ENCODE measurements at regions not wholly inside any gene's neighbourhood (a gene's known extent, or its start where the extent isn't known, plus 50 kb on each side); places are given as distances from the start of the nearest gene placed in this dataset.

- Histone ChIP-seq H3K14ac (ENCODE audit: low read length) (no peak overlapping the region), H3K27ac (replicated peaks; ENCODE audit: low read length) (no peak overlapping the region)
These were observed 78.3 kb downstream of the PERP start for GRCh38 chr6:138028893-138029292.

GRCh38 chr6:138030872-138031271, 76.3 kb downstream of the PERP start:
- H2AK5ac ChIP-seq (ENCODE audit: low read depth, low read length), result no peak overlapping the region
- no peak overlapping the region for H2BK5ac ChIP-seq (ENCODE audit: low read length)
- no peak overlapping the region for H2AFZ ChIP-seq (ENCODE audit: low read length)
- no peak overlapping the region for H3K27ac ChIP-seq (replicated peaks; ENCODE audit: low read length)
- H3K79me1 ChIP-seq (ENCODE audit: low read depth, low read length), result no peaks in the 10 kb centered on the region
- H4K91ac ChIP-seq (ENCODE audit: low read depth, low read length, poor library complexity), result no peak overlapping the region
- DNase-seq (ENCODE audit: low spot score), result no peak
- no peak overlapping the region for H3K9ac ChIP-seq (ENCODE audit: low read depth, low read length, poor library complexity)
- no peaks in the 10 kb centered on the region for H3K36me3 ChIP-seq (replicated peaks in 1 of 2; ENCODE audit: control insufficient read depth in 2 of 2, insufficient read depth in 2 of 2, low read length in 2 of 2)
- H3K4me3 ChIP-seq (ENCODE audit: low read length in 2 of 2), result no peak overlapping the region
- no peak overlapping the region for H3K14ac ChIP-seq (ENCODE audit: low read length)
- H3K4me2 ChIP-seq (ENCODE audit: insufficient read depth, low read length, poor library complexity, severe bottlenecking), result no peak overlapping the region
- no peak overlapping the region for H3K18ac ChIP-seq (ENCODE audit: low read length)
- no peak overlapping the region for H2BK15ac ChIP-seq (ENCODE audit: low read length)
- no peak overlapping the region for H2BK120ac ChIP-seq (ENCODE audit: low read depth, low read length)
- no peak overlapping the region for H2BK12ac ChIP-seq (ENCODE audit: low read length)
- H3K27me3 ChIP-seq (ENCODE audit: control insufficient read depth in 3 of 3, insufficient read depth in 3 of 3, low read depth in 1 of 3, low read length in 3 of 3), result no peaks in the 10 kb centered on the region
- H4K8ac ChIP-seq (ENCODE audit: low read depth, low read length), result no peak overlapping the region
- H3K4ac ChIP-seq (ENCODE audit: low read length), result no peak overlapping the region
- WGBS, 2 donors (ENCODE audit: extremely low coverage in 2 of 2, insufficient read length in 2 of 2, insufficient replicate concordance in 1 of 2), result no CpG with 5 or more reads among the region's 1 CpG
- H3K23ac ChIP-seq (ENCODE audit: low read depth, low read length, poor library complexity), result no peak overlapping the region
- no peaks in the 10 kb centered on the region for H3K9me3 ChIP-seq (replicated peaks in 1 of 2; ENCODE audit: control insufficient read depth in 2 of 2, insufficient read depth in 1 of 2, low read depth in 1 of 2, low read length in 2 of 2)
- H3K4me1 ChIP-seq (ENCODE audit: control insufficient read depth in 2 of 2, insufficient read depth in 1 of 2, low read depth in 1 of 2, low read length in 2 of 2), result no peaks in the 10 kb centered on the region

More at GRCh38 chr6:138028893-138029292, 78.3 kb downstream of the PERP start:
- no peak overlapping the region for H2AK5ac ChIP-seq (ENCODE audit: low read depth, low read length)
- H3K9me3 ChIP-seq (replicated peaks in 1 of 2; ENCODE audit: control insufficient read depth in 2 of 2, insufficient read depth in 1 of 2, low read depth in 1 of 2, low read length in 2 of 2), result no peaks in the 10 kb centered on the region
- H2BK12ac ChIP-seq (ENCODE audit: low read length), result no peak overlapping the region
- no peaks in the 10 kb centered on the region for H3K36me3 ChIP-seq (replicated peaks in 1 of 2; ENCODE audit: control insufficient read depth in 2 of 2, insufficient read depth in 2 of 2, low read length in 2 of 2)
- H3K4me2 ChIP-seq (ENCODE audit: insufficient read depth, low read length, poor library complexity, severe bottlenecking), result no peak overlapping the region
- no peak overlapping the region for H2BK15ac ChIP-seq (ENCODE audit: low read length)
- H3K4me3 ChIP-seq (ENCODE audit: low read length in 2 of 2), result no peak overlapping the region
- no peak overlapping the region for H2BK120ac ChIP-seq (ENCODE audit: low read depth, low read length)
- H4K8ac ChIP-seq (ENCODE audit: low read depth, low read length), result no peak overlapping the region
- no peak overlapping the region for H3K4ac ChIP-seq (ENCODE audit: low read length)
- H3K79me1 ChIP-seq (ENCODE audit: low read depth, low read length), result no peaks in the 10 kb centered on the region
- no peak overlapping the region for H3K23ac ChIP-seq (ENCODE audit: low read depth, low read length, poor library complexity)
- no peaks in the 10 kb centered on the region for H3K27me3 ChIP-seq (ENCODE audit: control insufficient read depth in 3 of 3, insufficient read depth in 3 of 3, low read depth in 1 of 3, low read length in 3 of 3)
- no CpG with 5 or more reads among the region's 6 CpGs for WGBS, 2 donors (ENCODE audit: extremely low coverage in 2 of 2, insufficient read length in 2 of 2, insufficient replicate concordance in 1 of 2)
- H3K18ac ChIP-seq (ENCODE audit: low read length), result no peak overlapping the region
- H2BK5ac ChIP-seq (ENCODE audit: low read length), result no peak overlapping the region
- no peak overlapping the region for H3K9ac ChIP-seq (ENCODE audit: low read depth, low read length, poor library complexity)
- H2AFZ ChIP-seq (ENCODE audit: low read length), result no peak overlapping the region
- peaks cover 0 to 2% of the 10 kb centered on the region in 2 donors for H3K4me1 ChIP-seq (ENCODE audit: control insufficient read depth in 2 of 2, insufficient read depth in 1 of 2, low read depth in 1 of 2, low read length in 2 of 2)
- DNase-seq (ENCODE audit: low spot score), result no peak
- no peak overlapping the region for H4K91ac ChIP-seq (ENCODE audit: low read depth, low read length, poor library complexity)

GRCh38 chr6:138031417-138031816, 75.8 kb downstream of the PERP start:
- Histone ChIP-seq H3K4ac (ENCODE audit: low read length) (no peak overlapping the region), H4K8ac (ENCODE audit: low read depth, low read length) (no peak overlapping the region), H2AK5ac (ENCODE audit: low read depth, low read length) (no peak overlapping the region), H3K79me1 (ENCODE audit: low read depth, low read length) (no peaks in the 10 kb centered on the region), H4K91ac (ENCODE audit: low read depth, low read length, poor library complexity) (no peak overlapping the region), H2BK12ac (ENCODE audit: low read length) (no peak overlapping the region), H2AFZ (ENCODE audit: low read length) (no peak overlapping the region), H3K27ac (replicated peaks; ENCODE audit: low read length) (no peak overlapping the region), H3K14ac (ENCODE audit: low read length) (no peak overlapping the region), H2BK5ac (ENCODE audit: low read length) (no peak overlapping the region), H3K36me3 (replicated peaks in 1 of 2; ENCODE audit: control insufficient read depth in 2 of 2, insufficient read depth in 2 of 2, low read length in 2 of 2) (no peaks in the 10 kb centered on the region), H3K27me3 (ENCODE audit: control insufficient read depth in 3 of 3, insufficient read depth in 3 of 3, low read depth in 1 of 3, low read length in 3 of 3) (no peaks in the 10 kb centered on the region), H2BK15ac (ENCODE audit: low read length) (no peak overlapping the region), H3K4me3 (ENCODE audit: low read length in 2 of 2) (no peak overlapping the region), H2BK120ac (ENCODE audit: low read depth, low read length) (no peak overlapping the region), H3K4me2 (ENCODE audit: insufficient read depth, low read length, poor library complexity, severe bottlenecking) (no peak overlapping the region), H3K18ac (ENCODE audit: low read length) (no peak overlapping the region), H3K9ac (ENCODE audit: low read depth, low read length, poor library complexity) (no peak overlapping the region), H3K23ac (ENCODE audit: low read depth, low read length, poor library complexity) (no peak overlapping the region), H3K9me3 (replicated peaks in 1 of 2; ENCODE audit: control insufficient read depth in 2 of 2, insufficient read depth in 1 of 2, low read depth in 1 of 2, low read length in 2 of 2) (no peaks in the 10 kb centered on the region), H3K4me1 (ENCODE audit: control insufficient read depth in 2 of 2, insufficient read depth in 1 of 2, low read depth in 1 of 2, low read length in 2 of 2) (no peaks in the 10 kb centered on the region)
- WGBS, 2 donors (ENCODE audit: extremely low coverage in 2 of 2, insufficient read length in 2 of 2, insufficient replicate concordance in 1 of 2), result no CpG with 5 or more reads among the region's 4 CpGs
- DNase-seq (ENCODE audit: low spot score), result no peak

GRCh38 chr6:138031850-138032249, 75.4 kb downstream of the PERP start:
- no peak for DNase-seq (ENCODE audit: low spot score)
- Histone ChIP-seq H3K27me3 (ENCODE audit: control insufficient read depth in 3 of 3, insufficient read depth in 3 of 3, low read depth in 1 of 3, low read length in 3 of 3) (no peaks in the 10 kb centered on the region), H3K27ac (replicated peaks; ENCODE audit: low read length) (no peak overlapping the region), H3K18ac (ENCODE audit: low read length) (no peak overlapping the region), H2BK12ac (ENCODE audit: low read length) (no peak overlapping the region), H3K9me3 (replicated peaks in 1 of 2; ENCODE audit: control insufficient read depth in 2 of 2, insufficient read depth in 1 of 2, low read depth in 1 of 2, low read length in 2 of 2) (no peaks in the 10 kb centered on the region), H3K4ac (ENCODE audit: low read length) (no peak overlapping the region), H3K36me3 (replicated peaks in 1 of 2; ENCODE audit: control insufficient read depth in 2 of 2, insufficient read depth in 2 of 2, low read length in 2 of 2) (no peaks in the 10 kb centered on the region), H2AFZ (ENCODE audit: low read length) (no peak overlapping the region), H2AK5ac (ENCODE audit: low read depth, low read length) (no peak overlapping the region), H3K23ac (ENCODE audit: low read depth, low read length, poor library complexity) (no peak overlapping the region), H3K79me1 (ENCODE audit: low read depth, low read length) (no peaks in the 10 kb centered on the region), H3K4me1 (ENCODE audit: control insufficient read depth in 2 of 2, insufficient read depth in 1 of 2, low read depth in 1 of 2, low read length in 2 of 2) (no peaks in the 10 kb centered on the region), H3K9ac (ENCODE audit: low read depth, low read length, poor library complexity) (no peak overlapping the region), H3K4me3 (ENCODE audit: low read length in 2 of 2) (no peak overlapping the region), H4K8ac (ENCODE audit: low read depth, low read length) (no peak overlapping the region), H2BK15ac (ENCODE audit: low read length) (no peak overlapping the region), H3K14ac (ENCODE audit: low read length) (no peak overlapping the region), H2BK5ac (ENCODE audit: low read length) (no peak overlapping the region), H2BK120ac (ENCODE audit: low read depth, low read length) (no peak overlapping the region), H3K4me2 (ENCODE audit: insufficient read depth, low read length, poor library complexity, severe bottlenecking) (no peak overlapping the region), H4K91ac (ENCODE audit: low read depth, low read length, poor library complexity) (no peak overlapping the region)
- no CpG with 5 or more reads among the region's 3 CpGs for WGBS, 2 donors (ENCODE audit: extremely low coverage in 2 of 2, insufficient read length in 2 of 2, insufficient replicate concordance in 1 of 2)
